ENCODE measurements at regions not wholly inside any gene's neighbourhood (a gene's known extent, or its start where the extent isn't known, plus 50 kb on each side); places are given as distances from the start of the nearest gene placed in this dataset.

- no peak for TF ChIP-seq POLR2A (IDR thresholded peaks at IDR 0.05)
- TF ChIP-seq, protein P1, sequence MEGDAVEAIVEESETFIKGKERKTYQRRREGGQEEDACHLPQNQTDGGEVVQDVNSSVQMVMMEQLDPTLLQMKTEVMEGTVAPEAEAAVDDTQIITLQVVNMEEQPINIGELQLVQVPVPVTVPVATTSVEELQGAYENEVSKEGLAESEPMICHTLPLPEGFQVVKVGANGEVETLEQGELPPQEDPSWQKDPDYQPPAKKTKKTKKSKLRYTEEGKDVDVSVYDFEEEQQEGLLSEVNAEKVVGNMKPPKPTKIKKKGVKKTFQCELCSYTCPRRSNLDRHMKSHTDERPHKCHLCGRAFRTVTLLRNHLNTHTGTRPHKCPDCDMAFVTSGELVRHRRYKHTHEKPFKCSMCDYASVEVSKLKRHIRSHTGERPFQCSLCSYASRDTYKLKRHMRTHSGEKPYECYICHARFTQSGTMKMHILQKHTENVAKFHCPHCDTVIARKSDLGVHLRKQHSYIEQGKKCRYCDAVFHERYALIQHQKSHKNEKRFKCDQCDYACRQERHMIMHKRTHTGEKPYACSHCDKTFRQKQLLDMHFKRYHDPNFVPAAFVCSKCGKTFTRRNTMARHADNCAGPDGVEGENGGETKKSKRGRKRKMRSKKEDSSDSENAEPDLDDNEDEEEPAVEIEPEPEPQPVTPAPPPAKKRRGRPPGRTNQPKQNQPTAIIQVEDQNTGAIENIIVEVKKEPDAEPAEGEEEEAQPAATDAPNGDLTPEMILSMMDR (IDR thresholded peaks at IDR 0.05), result no peak
Measured at GRCh38 chr14:105891221-105891602, 364.8 kb downstream of the TMEM121 start.

Measured in testis (tissue), 2 donors.